ENCODE measurements at regions not wholly inside any gene's neighbourhood (a gene's known extent, or its start where the extent isn't known, plus 50 kb on each side); places are given as distances from the start of the nearest gene placed in this dataset.
"Not testable (repeated sequence)": the region's sequence is repeated elsewhere in the genome, so short reads cannot be mapped to it uniquely, and the experiment has no call there.

- intact Hi-C loops (cut with DNase I; ENCODE audit: low total_unique reads): no loop called here
- no peaks in the 10 kb centered on the region for H3K36me3 ChIP-seq
- H3K27ac ChIP-seq: no peak overlapping the region
- H3K27me3 ChIP-seq: no peaks in the 10 kb centered on the region
- WGBS, 5 donors: 74 to 84% (median 81%) methylated on average over 8 of the region's 8 CpGs
- peaks cover 0 to 8% (median 0%) of the 10 kb centered on the region in 4 donors for H3K9me3 ChIP-seq
- DNase-seq: no peak
- TF ChIP-seq EP300 (IDR thresholded peaks at IDR 0.05): no peak
- TF ChIP-seq, protein P1, sequence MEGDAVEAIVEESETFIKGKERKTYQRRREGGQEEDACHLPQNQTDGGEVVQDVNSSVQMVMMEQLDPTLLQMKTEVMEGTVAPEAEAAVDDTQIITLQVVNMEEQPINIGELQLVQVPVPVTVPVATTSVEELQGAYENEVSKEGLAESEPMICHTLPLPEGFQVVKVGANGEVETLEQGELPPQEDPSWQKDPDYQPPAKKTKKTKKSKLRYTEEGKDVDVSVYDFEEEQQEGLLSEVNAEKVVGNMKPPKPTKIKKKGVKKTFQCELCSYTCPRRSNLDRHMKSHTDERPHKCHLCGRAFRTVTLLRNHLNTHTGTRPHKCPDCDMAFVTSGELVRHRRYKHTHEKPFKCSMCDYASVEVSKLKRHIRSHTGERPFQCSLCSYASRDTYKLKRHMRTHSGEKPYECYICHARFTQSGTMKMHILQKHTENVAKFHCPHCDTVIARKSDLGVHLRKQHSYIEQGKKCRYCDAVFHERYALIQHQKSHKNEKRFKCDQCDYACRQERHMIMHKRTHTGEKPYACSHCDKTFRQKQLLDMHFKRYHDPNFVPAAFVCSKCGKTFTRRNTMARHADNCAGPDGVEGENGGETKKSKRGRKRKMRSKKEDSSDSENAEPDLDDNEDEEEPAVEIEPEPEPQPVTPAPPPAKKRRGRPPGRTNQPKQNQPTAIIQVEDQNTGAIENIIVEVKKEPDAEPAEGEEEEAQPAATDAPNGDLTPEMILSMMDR (IDR thresholded peaks at IDR 0.05): no peak
- no peak for TF ChIP-seq POLR2AphosphoS5 (IDR thresholded peaks at IDR 0.05)
- no peak for TF ChIP-seq POLR2A (IDR thresholded peaks at IDR 0.05)
- no peak overlapping the region for H3K4me3 ChIP-seq
- H3K4me1 ChIP-seq: no peaks in the 10 kb centered on the region
Measured at GRCh38 chr3:76310089-76310488, 524.7 kb upstream of the ZNF717 start.

- no peaks in the 10 kb centered on the region for H3K27me3 ChIP-seq
- TF ChIP-seq POLR2AphosphoS5 (IDR thresholded peaks at IDR 0.05): no peak
- TF ChIP-seq, protein P1 (IDR thresholded peaks at IDR 0.05): no peak
- no peak for TF ChIP-seq EP300 (IDR thresholded peaks at IDR 0.05)
- no peak for TF ChIP-seq POLR2A (IDR thresholded peaks at IDR 0.05)
- 64 to 77% (median 73%) methylated on average over 7 of the region's 7 CpGs for WGBS, 5 donors
- H3K27ac ChIP-seq: no peak overlapping the region
- peaks cover 0 to 8% (median 0%) of the 10 kb centered on the region in 4 donors for H3K9me3 ChIP-seq
- DNase-seq: no peak
- no peak overlapping the region for H3K4me3 ChIP-seq
- H3K36me3 ChIP-seq: no peaks in the 10 kb centered on the region
- no peaks in the 10 kb centered on the region for H3K4me1 ChIP-seq
- intact Hi-C loops (cut with DNase I; ENCODE audit: low total_unique reads): no loop called here
Measured at GRCh38 chr3:76310667-76311066, 525.3 kb upstream of the ZNF717 start.

- H3K4me3 ChIP-seq: no peak overlapping the region
- peaks cover 0 to 12% (median 3%) of the 10 kb centered on the region in 4 donors for H3K9me3 ChIP-seq
- H3K27me3 ChIP-seq: no peaks in the 10 kb centered on the region
- WGBS, 5 donors: 35 to 48% (median 45%) methylated on average over 4 of the region's 4 CpGs
- no peak for DNase-seq
- intact Hi-C loops (cut with DNase I; ENCODE audit: low total_unique reads): no loop called here
- no peaks in the 10 kb centered on the region for H3K36me3 ChIP-seq
- TF ChIP-seq, protein P1 (IDR thresholded peaks at IDR 0.05): no peak
- TF ChIP-seq EP300 (IDR thresholded peaks at IDR 0.05): no peak
- no peak for TF ChIP-seq POLR2A (IDR thresholded peaks at IDR 0.05)
- TF ChIP-seq POLR2AphosphoS5 (IDR thresholded peaks at IDR 0.05): no peak
- no peak overlapping the region for H3K27ac ChIP-seq
- H3K4me1 ChIP-seq: no peaks in the 10 kb centered on the region
Measured at GRCh38 chr3:76311941-76312340, 526.6 kb upstream of the ZNF717 start.

DNA sequence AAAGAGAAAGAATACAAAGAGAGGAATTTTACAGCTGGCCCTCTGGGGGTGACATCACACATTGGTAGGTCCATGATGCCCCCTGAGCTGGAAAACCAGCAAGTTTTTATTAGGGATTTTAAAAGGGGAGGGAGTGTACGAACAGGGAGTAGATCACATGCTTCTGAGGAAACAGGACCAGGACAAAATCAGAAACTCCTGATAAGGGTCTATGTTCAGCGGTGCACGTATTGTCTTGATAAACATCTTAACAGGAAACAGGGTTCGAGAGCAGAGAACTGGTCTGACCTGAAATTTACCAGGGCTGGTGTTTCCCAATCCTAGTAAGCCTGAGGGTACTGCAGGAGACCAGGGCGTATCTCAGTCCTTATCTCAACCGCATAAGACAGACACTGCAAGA, 530.6 kb upstream of the ZNF717 start:
- DNase-seq; H3K4me1 ChIP-seq; H3K4me3 ChIP-seq; intact Hi-C loops (cut with DNase I; ENCODE audit: low total_unique reads); H3K36me3 ChIP-seq; H3K9me3 ChIP-seq; H3K27me3 ChIP-seq; H3K27ac ChIP-seq: not testable (repeated sequence)
- WGBS, 5 donors: 81 to 85% (median 84%) methylated on average over 6 of the region's 6 CpGs

DNA sequence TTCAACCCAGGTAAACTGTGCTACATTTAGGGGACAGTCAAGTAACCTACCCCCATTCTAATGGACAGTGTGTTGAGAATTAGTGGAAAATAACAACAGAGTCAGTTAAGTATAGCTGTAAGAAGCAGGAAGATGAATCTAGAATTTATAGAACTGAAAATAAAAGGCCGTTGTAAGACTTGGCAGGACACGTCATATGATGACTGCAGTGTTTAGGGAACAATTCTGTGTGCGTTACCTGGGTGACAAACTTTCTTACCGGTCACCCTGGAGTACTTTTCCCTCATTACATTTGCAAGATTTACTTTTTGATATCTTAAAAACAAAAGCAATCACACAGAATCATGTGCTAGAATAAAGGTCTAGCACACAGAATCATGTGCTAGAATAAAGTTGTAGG, 536.3 kb upstream of the ZNF717 start:
- Histone ChIP-seq H3K27me3 (no peaks in the 10 kb centered on the region), H3K27ac (no peak overlapping the region), H3K9me3 (no peaks in the 10 kb centered on the region), H3K4me3 (no peak overlapping the region), H3K36me3 (no peaks in the 10 kb centered on the region), H3K4me1 (no peaks in the 10 kb centered on the region)
- WGBS, 5 donors: 68 to 78% (median 74%) methylated on average over 4 of the region's 4 CpGs
- TF ChIP-seq EP300 (IDR thresholded peaks at IDR 0.05) (no peak), POLR2AphosphoS5 (IDR thresholded peaks at IDR 0.05) (no peak), POLR2A (IDR thresholded peaks at IDR 0.05) (no peak)
- TF ChIP-seq, protein P1 (IDR thresholded peaks at IDR 0.05): no peak
- intact Hi-C loops (cut with DNase I; ENCODE audit: low total_unique reads): no loop called here
- no peak for DNase-seq

All from stomach (tissue), 8 donors.